T-cell (primary cell): ENCODE measurements at regions not wholly inside any gene's neighbourhood (a gene's known extent, or its start where the extent isn't known, plus 50 kb on each side); places are given as distances from the start of the nearest gene placed in this dataset.
"Not testable (repeated sequence)": the region's sequence is repeated elsewhere in the genome, so short reads cannot be mapped to it uniquely, and the experiment has no call there.

Source experiments
- ATAC-seq, 4 experiments: fragments of 200-7000 bp in 3 of 4; fragments of 150-1000 bp in 1 of 4; cut with Tn5 transposase; replicated peaks in 1 of 4; 1 replicate in 3 of 4; 2 replicates in 1 of 4; pipeline ENCODE4 v1.10.0; 2021; ENCODE audit warnings: moderate library complexity in 3 of 4, mild to moderate bottlenecking in 2 of 4, moderate number of reproducible peaks in 1 of 4
- CTCF ChIA-PET, 2 donors: fragments of 300-600 bp; sonication (Branson Sonifier 250); formaldehyde crosslinking; loops; one replicate each; lab custom pipeline; 2022; ENCODE audit warnings: antibody characterized with exemption in 2 of 2; lab: Charles Lee
- POLR2A ChIA-PET, 2 donors: fragments of 300-600 bp; sonication (Branson Sonifier 250); formaldehyde crosslinking; loops; one replicate each; lab custom pipeline; 2022; ENCODE audit warnings: antibody characterized with exemption in 2 of 2; lab: Charles Lee
- DNase-seq, 35 experiments: peaks; one replicate each; pipeline versions ENCODE4 v3.0.0 to v3.0.0-alpha.2; 2013 to 2023
- H3K27ac ChIP-seq: one replicate; pipeline ENCODE4 v1.5.1; 2013; ENCODE audit warnings: low read length
- H3K27me3 ChIP-seq, 2 experiments: replicated peaks in 1 of 2; 1 replicate in 1 of 2; 2 replicates in 1 of 2; pipeline versions ENCODE4 v1.6.1 to v1.7.0; 2013; ENCODE audit warnings: low read length in 1 of 2, mixed read lengths in 1 of 2; ENCODE audit not compliant: control insufficient read depth in 2 of 2, insufficient read depth in 2 of 2; ENCODE audit errors: extremely low read depth in 1 of 2
- H3K36me3 ChIP-seq, 2 donors: 1 replicate in 1 of 2; 2 replicates in 1 of 2; pipeline versions ENCODE4 v1.6.1 to v1.7.0; 2013; ENCODE audit warnings: low read length in 1 of 2; ENCODE audit not compliant: control insufficient read depth in 2 of 2, insufficient read depth in 1 of 2; ENCODE audit errors: extremely low read depth in 1 of 2
- H3K4me1 ChIP-seq, 2 experiments: 1 replicate in 1 of 2; 2 replicates in 1 of 2; pipeline versions ENCODE4 v1.6.1 to v1.7.0; 2013; ENCODE audit warnings: low read length in 2 of 2, mixed read lengths in 1 of 2; ENCODE audit not compliant: insufficient read depth in 2 of 2, control insufficient read depth in 1 of 2; ENCODE audit errors: extremely low read depth in 1 of 2
- H3K4me3 ChIP-seq, 2 donors: 1 replicate in 1 of 2; 2 replicates in 1 of 2; pipeline versions ENCODE4 v1.5.1 to v1.7.0; 2013; ENCODE audit warnings: mild to moderate bottlenecking in 2 of 2, low read length in 1 of 2, moderate library complexity in 1 of 2; ENCODE audit not compliant: control insufficient read depth in 1 of 2; ENCODE audit errors: extremely low read depth in 1 of 2
- H3K9me3 ChIP-seq: 2 replicates; pipeline ENCODE4 v1.7.0; 2013
- H3K27ac Mint-ChIP-seq, 2 donors: one replicate each; pipeline ENCODE4 v1.8.0; 2020 to 2021; ENCODE audit warnings: mild to moderate bottlenecking in 2 of 2, mixed read lengths in 2 of 2
- H3K27me3 Mint-ChIP-seq, 2 donors: one replicate each; pipeline ENCODE4 v1.8.0; 2021 to 2022; ENCODE audit warnings: mixed read lengths in 2 of 2
- H3K36me3 Mint-ChIP-seq: one replicate; pipeline ENCODE4 v1.8.0; 2021; ENCODE audit warnings: mixed read lengths
- H3K4me1 Mint-ChIP-seq, 3 donors: one replicate each; pipeline ENCODE4 v1.8.0; 2020 to 2022; ENCODE audit warnings: mixed read lengths in 3 of 3, mild to moderate bottlenecking in 1 of 3
- H3K4me3 Mint-ChIP-seq, 3 donors: one replicate each; pipeline ENCODE4 v1.8.0; 2020 to 2022; ENCODE audit warnings: mild to moderate bottlenecking in 3 of 3, mixed read lengths in 3 of 3, moderate library complexity in 3 of 3
- H3K9me3 Mint-ChIP-seq, 3 donors: one replicate each; pipeline ENCODE4 v1.8.0; 2020 to 2022; ENCODE audit warnings: mixed read lengths in 3 of 3
- WGBS: methylation state at CpG from one replicate; pipeline ENCODE4 v1.1.5; 2013; ENCODE audit warnings: missing lambda C conversion rate; ENCODE audit not compliant: insufficient coverage; 5-methylcytosine and 5-hydroxymethylcytosine counted together

DNA sequence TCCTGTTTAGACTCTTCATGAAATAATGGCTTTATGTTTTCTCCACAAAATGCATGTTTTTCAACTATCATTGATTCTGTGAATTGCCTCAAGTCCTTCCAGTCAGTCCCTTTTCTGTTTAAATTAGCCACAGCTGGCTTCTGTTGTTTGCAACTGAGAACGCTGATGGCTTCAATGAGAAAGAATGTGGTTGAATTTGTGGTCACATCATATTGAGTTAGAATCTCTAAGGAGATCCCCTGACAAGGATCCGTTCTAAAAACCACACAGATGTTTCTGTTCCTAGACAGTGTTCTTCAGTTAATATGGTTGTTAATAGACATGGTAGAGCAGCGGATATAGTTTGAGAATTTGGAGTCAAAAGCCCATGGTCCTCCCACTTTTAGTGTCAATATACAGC, 323.6 kb upstream of the NOTCH2NLA start:
- peak in 1 of 4 experiments; percentile 17 for ATAC-seq
- POLR2A ChIA-PET, H3K9me3 Mint-ChIP-seq, H3K4me1 Mint-ChIP-seq, CTCF ChIA-PET, H3K4me3 ChIP-seq, H3K27me3 ChIP-seq, H3K27ac ChIP-seq, H3K4me1 ChIP-seq, H3K36me3 Mint-ChIP-seq, DNase-seq, H3K9me3 ChIP-seq, H3K27ac Mint-ChIP-seq, H3K4me3 Mint-ChIP-seq, H3K36me3 ChIP-seq, H3K27me3 Mint-ChIP-seq: not testable (repeated sequence)
- no CpG with 5 or more reads among the region's 3 CpGs for WGBS

DNA sequence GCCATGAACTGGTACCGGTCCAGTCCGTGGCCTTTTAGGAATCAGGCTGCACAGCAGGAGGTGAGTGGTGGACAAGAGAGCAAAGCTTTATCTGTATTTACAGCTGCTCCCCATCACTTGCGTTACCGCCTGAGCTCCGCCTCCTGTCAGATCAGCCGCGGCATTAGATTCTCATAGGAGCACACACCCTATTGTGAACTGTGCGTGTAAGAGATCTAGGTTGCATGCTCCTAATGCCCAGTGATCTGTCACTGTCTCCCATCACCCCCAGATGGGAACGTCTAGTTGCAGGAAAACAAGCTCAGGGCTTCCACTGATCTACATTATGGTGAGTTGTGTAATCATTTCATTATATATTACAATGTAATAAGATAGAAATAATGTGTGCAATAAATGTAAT, 319.9 kb upstream of the NOTCH2NLA start:
- H3K4me3 Mint-ChIP-seq, ATAC-seq, CTCF ChIA-PET, DNase-seq, H3K27me3 Mint-ChIP-seq, POLR2A ChIA-PET, H3K27ac ChIP-seq, H3K9me3 Mint-ChIP-seq, H3K4me3 ChIP-seq, H3K9me3 ChIP-seq, H3K36me3 ChIP-seq, H3K27me3 ChIP-seq, H3K27ac Mint-ChIP-seq, H3K4me1 Mint-ChIP-seq, H3K4me1 ChIP-seq, H3K36me3 Mint-ChIP-seq: not testable (repeated sequence)
- no CpG with 5 or more reads among the region's 9 CpGs for WGBS

DNA sequence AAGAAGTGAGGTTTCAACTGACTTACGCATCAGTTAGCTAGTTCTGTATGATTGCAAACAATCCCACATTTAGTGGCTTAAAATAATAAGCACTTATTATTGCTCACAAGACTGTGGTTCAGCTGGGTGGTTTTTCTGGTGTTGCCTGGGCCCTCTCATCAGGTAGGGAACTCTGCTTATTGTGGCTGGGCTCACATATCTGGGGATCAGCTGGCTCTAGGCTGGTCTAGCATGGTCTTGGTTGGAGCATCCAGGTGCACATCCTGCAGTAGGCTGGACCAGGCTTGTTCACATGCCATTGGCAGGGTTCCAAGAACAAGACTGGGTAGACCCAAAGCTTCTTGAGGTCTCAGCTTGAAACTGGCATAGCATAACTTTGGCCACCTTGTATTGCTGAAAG, 317.4 kb upstream of the NOTCH2NLA start:
- H3K4me1 ChIP-seq, H3K27ac ChIP-seq, H3K27ac Mint-ChIP-seq, ATAC-seq, H3K36me3 Mint-ChIP-seq, H3K27me3 Mint-ChIP-seq, H3K9me3 ChIP-seq, H3K36me3 ChIP-seq, DNase-seq, CTCF ChIA-PET, H3K4me3 ChIP-seq, H3K4me3 Mint-ChIP-seq, H3K4me1 Mint-ChIP-seq, H3K27me3 ChIP-seq, POLR2A ChIA-PET, H3K9me3 Mint-ChIP-seq: not testable (repeated sequence)
- WGBS = no CpG with 5 or more reads among the region's 1 CpG

DNA sequence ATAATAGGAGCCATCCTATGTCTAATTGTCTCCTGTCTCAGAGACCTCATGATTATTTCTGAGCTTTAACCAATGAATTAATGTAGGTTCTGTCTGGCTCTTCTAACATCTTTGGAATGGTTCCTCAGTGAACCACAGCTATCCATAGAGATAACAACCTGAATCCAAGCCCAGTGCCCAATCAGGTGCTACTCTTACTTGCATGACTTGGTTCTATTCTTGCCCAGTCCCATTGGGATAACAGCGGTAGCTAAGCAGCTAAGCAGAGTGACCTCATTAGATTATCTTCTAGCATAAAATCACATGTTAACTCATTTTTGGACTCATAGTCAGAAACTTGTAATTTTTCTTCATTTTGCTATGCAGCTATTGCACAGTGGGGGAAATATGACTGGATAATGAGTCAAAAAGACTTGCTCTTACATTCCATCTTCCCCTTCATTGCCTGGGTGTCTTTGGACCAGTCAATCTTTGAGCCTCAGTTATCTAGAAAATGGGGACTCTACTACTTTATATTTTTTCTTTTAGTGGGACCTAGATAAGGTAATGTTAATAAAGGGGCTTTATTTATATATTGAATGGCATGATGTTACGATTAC, 309.1 kb upstream of the NOTCH2NLA start:
- H3K9me3 Mint-ChIP-seq, DNase-seq, H3K27ac ChIP-seq, H3K9me3 ChIP-seq, H3K27me3 ChIP-seq, H3K27ac Mint-ChIP-seq, H3K36me3 Mint-ChIP-seq, POLR2A ChIA-PET, H3K4me1 ChIP-seq, H3K4me3 Mint-ChIP-seq, H3K4me1 Mint-ChIP-seq, H3K36me3 ChIP-seq, CTCF ChIA-PET, ATAC-seq, H3K4me3 ChIP-seq, H3K27me3 Mint-ChIP-seq: not testable (repeated sequence)
- no CpG with 5 or more reads among the region's 2 CpGs for WGBS

DNA sequence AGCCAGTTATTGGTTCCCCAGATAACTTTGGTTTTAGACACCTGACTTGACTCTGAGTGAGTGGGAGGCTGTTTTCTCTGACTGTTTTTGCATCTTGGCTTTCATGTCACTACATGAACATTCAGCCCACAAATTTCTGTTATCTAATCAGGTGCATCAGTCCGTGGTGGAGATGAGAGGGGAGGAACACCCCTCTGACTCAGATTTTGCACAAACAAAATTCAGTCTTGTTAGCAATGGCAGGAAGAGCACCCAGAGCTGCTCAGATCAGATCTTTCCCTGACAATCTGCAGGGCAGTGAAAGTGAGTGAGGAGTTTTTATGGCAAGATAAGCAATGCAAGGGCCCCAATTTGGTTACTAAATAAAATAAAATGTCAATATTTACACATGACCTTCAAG, 307.2 kb upstream of the NOTCH2NLA start:
- H3K27me3 ChIP-seq, H3K27ac ChIP-seq, H3K36me3 ChIP-seq, H3K4me1 Mint-ChIP-seq, H3K4me1 ChIP-seq, POLR2A ChIA-PET, DNase-seq, H3K36me3 Mint-ChIP-seq, H3K27ac Mint-ChIP-seq, H3K9me3 Mint-ChIP-seq, CTCF ChIA-PET, H3K9me3 ChIP-seq, H3K4me3 ChIP-seq, H3K27me3 Mint-ChIP-seq, H3K4me3 Mint-ChIP-seq: not testable (repeated sequence)
- peak; percentile 90 to 98 (median 98) for ATAC-seq
- whole genome bisulfite sequencing = no CpG with 5 or more reads among the region's 1 CpG

DNA sequence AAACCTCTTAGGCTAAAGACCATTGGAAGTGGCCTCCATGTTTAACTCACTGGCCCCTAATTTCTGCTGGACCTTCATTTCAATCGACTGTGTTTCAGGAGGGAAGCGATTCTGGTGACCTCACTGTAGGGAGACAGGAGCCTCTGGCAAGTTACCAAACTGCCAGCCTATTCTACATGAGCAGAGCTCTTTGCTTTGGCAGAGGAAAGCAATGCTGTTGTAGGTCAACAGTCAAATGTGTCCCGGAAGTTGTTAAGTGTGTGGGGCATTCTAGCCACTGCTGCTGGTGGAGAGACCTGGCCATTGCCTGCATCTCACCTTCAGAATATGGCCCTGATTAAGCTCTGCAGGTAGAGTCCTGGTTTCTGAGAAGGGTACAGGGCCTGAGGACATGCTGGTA, 306.8 kb upstream of the NOTCH2NLA start:
- H3K27ac Mint-ChIP-seq, H3K4me1 Mint-ChIP-seq, H3K27ac ChIP-seq, H3K9me3 ChIP-seq, DNase-seq, H3K4me3 ChIP-seq, H3K36me3 Mint-ChIP-seq, ATAC-seq, H3K4me3 Mint-ChIP-seq, POLR2A ChIA-PET, H3K36me3 ChIP-seq, H3K4me1 ChIP-seq, H3K9me3 Mint-ChIP-seq, H3K27me3 ChIP-seq, CTCF ChIA-PET, H3K27me3 Mint-ChIP-seq: not testable (repeated sequence)
- no CpG with 5 or more reads among the region's 3 CpGs for WGBS

DNA sequence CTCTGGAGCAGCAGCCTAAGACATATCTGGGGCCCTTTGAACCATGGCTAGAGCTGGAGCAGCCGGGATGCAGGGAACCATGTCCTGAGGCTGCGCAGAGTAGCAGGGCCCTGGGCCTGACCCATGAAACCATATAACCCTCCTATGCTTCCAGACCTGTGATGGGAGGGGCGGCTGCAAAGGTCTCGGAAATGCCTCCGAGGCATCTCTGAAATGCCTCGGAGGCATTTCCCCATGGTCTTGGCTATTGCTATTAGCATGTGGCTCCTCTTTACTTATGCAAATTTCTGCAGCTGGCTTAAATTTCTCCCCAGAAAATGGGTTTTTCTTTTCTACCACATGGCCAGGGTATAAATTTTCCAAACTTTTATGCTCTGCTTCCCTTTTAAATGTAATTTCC, 302.1 kb upstream of the NOTCH2NLA start:
- H3K27ac Mint-ChIP-seq, DNase-seq, H3K9me3 Mint-ChIP-seq, H3K36me3 ChIP-seq, H3K27ac ChIP-seq, H3K9me3 ChIP-seq, H3K4me1 ChIP-seq, H3K4me3 Mint-ChIP-seq, H3K36me3 Mint-ChIP-seq, H3K4me1 Mint-ChIP-seq, H3K27me3 ChIP-seq, ATAC-seq, CTCF ChIA-PET, H3K27me3 Mint-ChIP-seq, POLR2A ChIA-PET, H3K4me3 ChIP-seq: not testable (repeated sequence)
- no CpG with 5 or more reads among the region's 6 CpGs for WGBS
